ENCODE measurements at regions not wholly inside any gene's neighbourhood (a gene's known extent, or its start where the extent isn't known, plus 50 kb on each side); places are given as distances from the start of the nearest gene placed in this dataset.

DNA sequence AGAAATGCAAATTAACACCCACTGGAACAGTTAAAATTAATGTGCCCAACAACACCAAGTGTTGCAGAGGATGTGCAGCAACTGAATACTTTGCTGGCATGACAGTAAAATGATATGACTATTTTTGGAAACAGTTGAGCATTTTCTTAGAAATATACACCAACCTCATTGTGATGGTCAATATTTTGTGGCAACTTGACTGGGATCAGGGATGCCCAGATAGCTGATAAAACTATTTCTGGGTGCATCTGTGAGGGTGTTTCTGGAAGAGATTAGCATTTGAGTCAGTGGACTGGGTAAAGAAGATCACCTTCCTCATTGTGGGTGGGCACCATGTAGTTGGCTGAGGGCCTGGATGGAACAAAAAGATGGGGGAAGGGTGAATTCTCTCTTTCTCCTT lies 57.9 kb downstream of the RPLP1 start:
- TF ChIP-seq, protein P1, sequence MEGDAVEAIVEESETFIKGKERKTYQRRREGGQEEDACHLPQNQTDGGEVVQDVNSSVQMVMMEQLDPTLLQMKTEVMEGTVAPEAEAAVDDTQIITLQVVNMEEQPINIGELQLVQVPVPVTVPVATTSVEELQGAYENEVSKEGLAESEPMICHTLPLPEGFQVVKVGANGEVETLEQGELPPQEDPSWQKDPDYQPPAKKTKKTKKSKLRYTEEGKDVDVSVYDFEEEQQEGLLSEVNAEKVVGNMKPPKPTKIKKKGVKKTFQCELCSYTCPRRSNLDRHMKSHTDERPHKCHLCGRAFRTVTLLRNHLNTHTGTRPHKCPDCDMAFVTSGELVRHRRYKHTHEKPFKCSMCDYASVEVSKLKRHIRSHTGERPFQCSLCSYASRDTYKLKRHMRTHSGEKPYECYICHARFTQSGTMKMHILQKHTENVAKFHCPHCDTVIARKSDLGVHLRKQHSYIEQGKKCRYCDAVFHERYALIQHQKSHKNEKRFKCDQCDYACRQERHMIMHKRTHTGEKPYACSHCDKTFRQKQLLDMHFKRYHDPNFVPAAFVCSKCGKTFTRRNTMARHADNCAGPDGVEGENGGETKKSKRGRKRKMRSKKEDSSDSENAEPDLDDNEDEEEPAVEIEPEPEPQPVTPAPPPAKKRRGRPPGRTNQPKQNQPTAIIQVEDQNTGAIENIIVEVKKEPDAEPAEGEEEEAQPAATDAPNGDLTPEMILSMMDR (IDR thresholded peaks at IDR 0.05; ENCODE audit: borderline replicate concordance, extremely low read depth, low read length, poor library complexity, severe bottlenecking) = no peak
- no peak for TF ChIP-seq EZH2 (IDR thresholded peaks at IDR 0.05; ENCODE audit: borderline replicate concordance, low read depth, low read length, severe bottlenecking)
